IMR-90 (cell line): ENCODE measurements at regions not wholly inside any gene's neighbourhood (a gene's known extent, or its start where the extent isn't known, plus 50 kb on each side); places are given as distances from the start of the nearest gene placed in this dataset.

Experiments used
- ATAC-seq: fragments of 200-7000 bp; cut with Tn5 transposase; 2 replicates; pipeline ENCODE4 v1.9.1; 2020; ENCODE audit warnings: low read depth, mild to moderate bottlenecking, moderate library complexity
- BruUV-seq: library from RNA; stranded (reverse); fragments of 400-500 nt; replicated peaks from 2 replicates; lab custom pipeline; 2021; lab: Mats Ljungman, UMichigan
- CTCF ChIA-PET: fragments of 300-600 bp; formaldehyde crosslinking; extraction: SDS; loops from one replicate; lab custom pipeline; 2021; ENCODE audit warnings: antibody characterized with exemption; lab: Yijun Ruan, JAX
- POLR2A ChIA-PET: fragments of 300-600 bp; sonication (Branson Sonifier 250); formaldehyde crosslinking; loops from one replicate; lab custom pipeline; 2022; ENCODE audit warnings: antibody characterized with exemption; ENCODE audit not compliant: unreplicated experiment; lab: Charles Lee
- DNase-seq: peaks from one replicate; pipeline ENCODE4 v3.0.0; 2013
- H2AFZ ChIP-seq: replicated peaks from 2 replicates; pipeline ENCODE3; 2013; ENCODE audit warnings: low read length, mild to moderate bottlenecking; ENCODE audit not compliant: poor library complexity
- H2AK5ac ChIP-seq: 2 replicates; pipeline ENCODE4 v1.6.1; 2013; ENCODE audit warnings: low read depth, low read length, inconsistent platforms
- H2AK9ac ChIP-seq: replicated peaks from 2 replicates; pipeline ENCODE3; 2013; ENCODE audit warnings: mild to moderate bottlenecking, low read depth, low read length, moderate library complexity; ENCODE audit not compliant: poor library complexity
- H2BK120ac ChIP-seq: 2 replicates; pipeline ENCODE4 v1.6.1; 2013; ENCODE audit warnings: low read depth, low read length, inconsistent platforms
- H2BK15ac ChIP-seq: 3 replicates; pipeline ENCODE4 v1.6.1; 2013; ENCODE audit warnings: low read depth, low read length, inconsistent platforms
- H2BK20ac ChIP-seq: 2 replicates; pipeline ENCODE4 v1.6.1; 2013; ENCODE audit warnings: low read depth, mild to moderate bottlenecking, inconsistent platforms, low read length, moderate library complexity
- H2BK5ac ChIP-seq: 2 replicates; pipeline ENCODE4 v1.6.1; 2013; ENCODE audit warnings: mild to moderate bottlenecking, low read depth, low read length, inconsistent platforms; ENCODE audit not compliant: poor library complexity, severe bottlenecking
- H3K14ac ChIP-seq: replicated peaks from 2 replicates; pipeline ENCODE4 v1.6.1; 2013; ENCODE audit warnings: low read depth, low read length, inconsistent platforms
- H3K18ac ChIP-seq: 2 replicates; pipeline ENCODE4 v1.6.1; 2013; ENCODE audit warnings: low read depth, low read length, control low read depth
- H3K23ac ChIP-seq: 2 replicates; pipeline ENCODE4 v1.6.1; 2013; ENCODE audit warnings: low read depth, low read length, inconsistent platforms
- H3K27ac ChIP-seq: 2 replicates; pipeline ENCODE4 v1.5.1; 2013; ENCODE audit warnings: mild to moderate bottlenecking, control low read depth, low read length; ENCODE audit not compliant: insufficient read depth
- H3K27me3 ChIP-seq: 2 replicates; pipeline ENCODE4 v1.6.1; 2013; ENCODE audit warnings: low read length; ENCODE audit not compliant: control insufficient read depth, insufficient read depth
- H3K36me3 ChIP-seq: 2 replicates; pipeline ENCODE4 v1.6.1; 2013; ENCODE audit warnings: low read length, mixed read lengths; ENCODE audit not compliant: control insufficient read depth, insufficient read depth
- H3K4ac ChIP-seq: 2 replicates; pipeline ENCODE4 v1.6.1; 2013; ENCODE audit warnings: low read depth, low read length, inconsistent platforms
- H3K4me1 ChIP-seq: 2 replicates; pipeline ENCODE4 v1.6.1; 2013; ENCODE audit warnings: low read length, mixed read lengths; ENCODE audit not compliant: control insufficient read depth, insufficient read depth
- H3K4me2 ChIP-seq: 2 replicates; pipeline ENCODE4 v1.6.1; 2013; ENCODE audit warnings: low read depth, mild to moderate bottlenecking, control low read depth, low read length, moderate library complexity
- H3K4me3 ChIP-seq: 2 replicates; pipeline ENCODE4 v1.5.1; 2013; ENCODE audit warnings: low read depth, mild to moderate bottlenecking, control low read depth, low read length, moderate library complexity; ENCODE audit not compliant: insufficient read depth
- H3K56ac ChIP-seq: 2 replicates; pipeline ENCODE4 v1.6.1; 2013; ENCODE audit warnings: low read length, inconsistent platforms; ENCODE audit not compliant: insufficient read depth; ENCODE audit errors: extremely low read depth
- H3K79me1 ChIP-seq, 2 experiments: 2 replicates each; pipeline ENCODE4 v1.6.1; 2013; ENCODE audit warnings: low read length in 2 of 2, inconsistent platforms in 1 of 2, low read depth in 1 of 2
- H3K9ac ChIP-seq: 2 replicates; pipeline ENCODE4 v1.6.1; 2013; ENCODE audit warnings: low read depth, low read length, control low read depth
- H3K9me1 ChIP-seq: 2 replicates; pipeline ENCODE4 v1.6.1; 2013; ENCODE audit warnings: low read length, inconsistent platforms; ENCODE audit not compliant: insufficient read depth
- H3K9me3 ChIP-seq: 2 replicates; pipeline ENCODE4 v1.6.1; 2013; ENCODE audit warnings: low read length; ENCODE audit not compliant: control insufficient read depth, insufficient read depth
- H4K20me1 ChIP-seq: 2 replicates; pipeline ENCODE4 v1.6.1; 2013; ENCODE audit warnings: low read length, inconsistent platforms; ENCODE audit not compliant: insufficient read depth
- H4K5ac ChIP-seq: 2 replicates; pipeline ENCODE4 v1.6.1; 2013; ENCODE audit warnings: mild to moderate bottlenecking, low read depth, low read length, control low read depth
- H4K8ac ChIP-seq, 2 experiments: 2 replicates each; pipeline ENCODE4 v1.6.1; 2013; ENCODE audit warnings: low read depth in 2 of 2, low read length in 2 of 2, control low read depth in 1 of 2, inconsistent platforms in 1 of 2
- H4K91ac ChIP-seq: 2 replicates; pipeline ENCODE4 v1.6.1; 2013; ENCODE audit warnings: low read depth, low read length, inconsistent platforms; ENCODE audit not compliant: insufficient read depth
- CEBPB ChIP-seq: IDR thresholded peaks from 2 replicates; pipeline ENCODE4 v1.6.1; 2012; ENCODE audit warnings: low read depth, low read length, improper control_type of control experiment
- CHD1 ChIP-seq: IDR thresholded peaks from 2 replicates; pipeline ENCODE4 v1.6.1; 2012; ENCODE audit warnings: low read depth, low read length, improper control_type of control experiment
- FOS ChIP-seq: fragments of 150-350 bp; IDR thresholded peaks from 2 replicates; pipeline ENCODE4 v1.6.1; 2016; ENCODE audit warnings: low read depth, low read length
- MAFK ChIP-seq: IDR thresholded peaks from 2 replicates; pipeline ENCODE4 v1.6.1; 2012; ENCODE audit warnings: low read depth, low read length, improper control_type of control experiment
- MAZ ChIP-seq: IDR thresholded peaks from 2 replicates; pipeline ENCODE4 v1.6.1; 2012; ENCODE audit warnings: low read depth, mild to moderate bottlenecking, low read length, improper control_type of control experiment, moderate library complexity, borderline replicate concordance
- POLR2A ChIP-seq: IDR thresholded peaks from 2 replicates; pipeline ENCODE4 v1.6.1; 2012; ENCODE audit warnings: mild to moderate bottlenecking, low read depth, low read length
- RAD21 ChIP-seq: IDR thresholded peaks from 2 replicates; pipeline ENCODE4 v1.6.1; 2012; ENCODE audit warnings: low read length, improper control_type of control experiment
- RFX5 ChIP-seq: IDR thresholded peaks from 2 replicates; pipeline ENCODE4 v1.8.0; 2012; ENCODE audit warnings: low read depth, mild to moderate bottlenecking, low read length, moderate library complexity
- WGBS, 2 experiments: methylation state at CpG; one replicate each; pipeline versions ENCODE4 v1.1.5 to v1.1.7; 2013; ENCODE audit warnings: missing lambda C conversion rate in 2 of 2; ENCODE audit not compliant: insufficient read length in 1 of 2; ENCODE audit errors: extremely low coverage in 2 of 2; 5-methylcytosine and 5-hydroxymethylcytosine counted together
- dilution Hi-C: fragments of 300-500 bp; cut with HindIII; formaldehyde crosslinking; loops from one replicate; pipeline ENCODE4 v1.14.3; 2018; ENCODE audit warnings: low sequenced_read_pairs; ENCODE audit not compliant: unreplicated experiment
- in situ Hi-C: fragments of 300-500 bp; cut with MboI; formaldehyde crosslinking; loops from 3 replicates; pipeline ENCODE4 v1.14.3; 2019; ENCODE audit warnings: low sequenced_read_pairs, inconsistent platforms, mixed read lengths
- intact Hi-C: fragments of 100-400 bp; cut with micrococcal nuclease; formaldehyde crosslinking; loops from 2 replicates; pipeline ENCODE4 v1.10.0; 2022
- TF ChIP-seq, protein P1 (sequence below): fragments of 150-350 bp; IDR thresholded peaks from 2 replicates; pipeline ENCODE4 v1.6.1; 2016; ENCODE audit warnings: low read depth, mild to moderate bottlenecking, low read length, moderate library complexity, borderline replicate concordance
- TF ChIP-seq, protein P2 (sequence below): fragments of 150-350 bp; IDR thresholded peaks from 2 replicates; pipeline ENCODE4 v1.6.1; 2017; ENCODE audit warnings: mild to moderate bottlenecking, antibody characterized with exemption, low read length, low read depth
- TF ChIP-seq, protein P3 (sequence below): conservative IDR thresholded peaks from 2 replicates; pipeline ENCODE4 v1.5.1; 2012; ENCODE audit warnings: mild to moderate bottlenecking, low read depth, low read length, improper control_type of control experiment

DNA sequence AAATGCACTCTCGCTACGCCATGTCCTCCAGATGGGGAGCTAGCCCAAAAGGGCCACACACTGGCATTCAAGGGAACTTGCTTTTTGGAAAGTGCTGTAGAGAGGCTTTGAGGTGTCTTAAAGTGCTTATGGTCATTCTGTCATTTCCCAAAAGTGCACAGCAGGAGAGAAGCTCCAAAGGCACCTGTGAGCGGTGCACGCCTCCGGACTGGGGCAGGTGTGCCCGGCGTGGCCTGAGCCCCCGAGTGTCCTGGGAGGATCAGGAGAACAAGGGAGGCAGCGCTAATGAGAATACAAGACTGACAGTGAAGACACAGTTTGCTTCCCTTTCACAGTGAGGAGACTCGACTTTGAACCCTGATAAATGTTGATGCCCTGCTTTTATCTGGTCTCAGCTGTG is 419.0 kb upstream of the MKI67 start:
- no peak overlapping the region for H3K27ac ChIP-seq
- no peak overlapping the region for H2BK15ac ChIP-seq
- no peaks in the 10 kb centered on the region for H3K27me3 ChIP-seq
- TF ChIP-seq MAZ, result no peak
- TF ChIP-seq CHD1, result no peak
- TF ChIP-seq MAFK, result no peak
- no peak for TF ChIP-seq RAD21
- TF ChIP-seq, protein P1, sequence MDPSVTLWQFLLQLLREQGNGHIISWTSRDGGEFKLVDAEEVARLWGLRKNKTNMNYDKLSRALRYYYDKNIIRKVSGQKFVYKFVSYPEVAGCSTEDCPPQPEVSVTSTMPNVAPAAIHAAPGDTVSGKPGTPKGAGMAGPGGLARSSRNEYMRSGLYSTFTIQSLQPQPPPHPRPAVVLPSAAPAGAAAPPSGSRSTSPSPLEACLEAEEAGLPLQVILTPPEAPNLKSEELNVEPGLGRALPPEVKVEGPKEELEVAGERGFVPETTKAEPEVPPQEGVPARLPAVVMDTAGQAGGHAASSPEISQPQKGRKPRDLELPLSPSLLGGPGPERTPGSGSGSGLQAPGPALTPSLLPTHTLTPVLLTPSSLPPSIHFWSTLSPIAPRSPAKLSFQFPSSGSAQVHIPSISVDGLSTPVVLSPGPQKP, result no peak
- TF ChIP-seq, protein P2, sequence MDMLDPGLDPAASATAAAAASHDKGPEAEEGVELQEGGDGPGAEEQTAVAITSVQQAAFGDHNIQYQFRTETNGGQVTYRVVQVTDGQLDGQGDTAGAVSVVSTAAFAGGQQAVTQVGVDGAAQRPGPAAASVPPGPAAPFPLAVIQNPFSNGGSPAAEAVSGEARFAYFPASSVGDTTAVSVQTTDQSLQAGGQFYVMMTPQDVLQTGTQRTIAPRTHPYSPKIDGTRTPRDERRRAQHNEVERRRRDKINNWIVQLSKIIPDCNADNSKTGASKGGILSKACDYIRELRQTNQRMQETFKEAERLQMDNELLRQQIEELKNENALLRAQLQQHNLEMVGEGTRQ, result no peak
- no peak for TF ChIP-seq RFX5
- TF ChIP-seq POLR2A, result no peak
- TF ChIP-seq FOS, result no peak
- TF ChIP-seq, protein P3, sequence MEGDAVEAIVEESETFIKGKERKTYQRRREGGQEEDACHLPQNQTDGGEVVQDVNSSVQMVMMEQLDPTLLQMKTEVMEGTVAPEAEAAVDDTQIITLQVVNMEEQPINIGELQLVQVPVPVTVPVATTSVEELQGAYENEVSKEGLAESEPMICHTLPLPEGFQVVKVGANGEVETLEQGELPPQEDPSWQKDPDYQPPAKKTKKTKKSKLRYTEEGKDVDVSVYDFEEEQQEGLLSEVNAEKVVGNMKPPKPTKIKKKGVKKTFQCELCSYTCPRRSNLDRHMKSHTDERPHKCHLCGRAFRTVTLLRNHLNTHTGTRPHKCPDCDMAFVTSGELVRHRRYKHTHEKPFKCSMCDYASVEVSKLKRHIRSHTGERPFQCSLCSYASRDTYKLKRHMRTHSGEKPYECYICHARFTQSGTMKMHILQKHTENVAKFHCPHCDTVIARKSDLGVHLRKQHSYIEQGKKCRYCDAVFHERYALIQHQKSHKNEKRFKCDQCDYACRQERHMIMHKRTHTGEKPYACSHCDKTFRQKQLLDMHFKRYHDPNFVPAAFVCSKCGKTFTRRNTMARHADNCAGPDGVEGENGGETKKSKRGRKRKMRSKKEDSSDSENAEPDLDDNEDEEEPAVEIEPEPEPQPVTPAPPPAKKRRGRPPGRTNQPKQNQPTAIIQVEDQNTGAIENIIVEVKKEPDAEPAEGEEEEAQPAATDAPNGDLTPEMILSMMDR, result no peak
- no peak for TF ChIP-seq CEBPB
- no peak overlapping the region for H2AK9ac ChIP-seq
- dilution Hi-C loops, result no loop called here
- no peak overlapping the region for H2AFZ ChIP-seq
- peaks cover 31% of the 10 kb centered on the region for H3K9me3 ChIP-seq
- intact Hi-C loops, result no loop called here
- no peak overlapping the region for H3K18ac ChIP-seq
- no peaks in the 10 kb centered on the region for H3K36me3 ChIP-seq
- no peak overlapping the region for H3K56ac ChIP-seq
- no peak overlapping the region for H2BK5ac ChIP-seq
- no peaks in the 10 kb centered on the region for H3K4me1 ChIP-seq
- in situ Hi-C loops, result no loop called here
- H4K91ac ChIP-seq, result no peak overlapping the region
- no peak overlapping the region for H2AK5ac ChIP-seq
- no peaks in the 10 kb centered on the region for H3K9me1 ChIP-seq
- no peaks in the 10 kb centered on the region for H4K20me1 ChIP-seq
- WGBS, 2 experiments, result 66% methylated on average over 7 of the region's 10 CpGs; no CpG with 5 or more reads in 1 of the 2 experiments
- ChIA-PET POLR2A (no interaction called here), CTCF (no interaction called here)
- no peak overlapping the region for H3K4me3 ChIP-seq
- BruUV-seq, result no TSS peak
- H3K4ac ChIP-seq, result no peak overlapping the region
- H2BK20ac ChIP-seq, result no peak overlapping the region
- no peak overlapping the region for H2BK120ac ChIP-seq
- no peaks in the 10 kb centered on the region for H3K79me1 ChIP-seq
- no peak overlapping the region for H3K23ac ChIP-seq
- no peak overlapping the region for H4K5ac ChIP-seq
- H4K8ac ChIP-seq, result no peak overlapping the region
- ATAC-seq, result no peak
- no peak overlapping the region for H3K14ac ChIP-seq
- no peak overlapping the region for H3K9ac ChIP-seq
- no peak for DNase-seq
- H3K4me2 ChIP-seq, result no peak overlapping the region
